Vagina (tissue), 2 donors: ENCODE measurements at regions not wholly inside any gene's neighbourhood (a gene's known extent, or its start where the extent isn't known, plus 50 kb on each side); places are given as distances from the start of the nearest gene placed in this dataset.

Experiments
- CTCF ChIP-seq, 3 experiments: fragments of 450-650 bp in 2 of 3; fragments of 200-600 bp in 1 of 3; sonication (generic) in 1 of 3; IDR thresholded peaks; one replicate each; pipeline ENCODE4 v1.5.1; 2017 to 2019; ENCODE audit warnings: antibody characterized with exemption in 3 of 3, mild to moderate bottlenecking in 2 of 3, moderate library complexity in 2 of 3
- POLR2AphosphoS5 ChIP-seq, 2 donors: sonication (generic); formaldehyde crosslinking; IDR thresholded peaks; one replicate each; pipeline ENCODE4 v1.9.0; 2017; ENCODE audit warnings: antibody characterized with exemption in 2 of 2, mild to moderate bottlenecking in 2 of 2, low read depth in 1 of 2; ENCODE audit not compliant: insufficient read depth in 1 of 2

GRCh38 chr11:42713753-42714152 is 598.0 kb upstream of the API5 start:
- TF ChIP-seq POLR2AphosphoS5 (IDR thresholded peaks at IDR 0.05; ENCODE audit: insufficient read depth in 1 of 2, low read depth in 1 of 2) (no peak), CTCF (IDR thresholded peaks at IDR 0.05) (no peak)
